ENCODE measurements at regions not wholly inside any gene's neighbourhood (a gene's known extent, or its start where the extent isn't known, plus 50 kb on each side); places are given as distances from the start of the nearest gene placed in this dataset.
A peak's percentile ranks its signal among the peaks of the same experiment; 100 is the strongest.

- Histone ChIP-seq H3K9me3 (no peaks in the 10 kb centered on the region), H3K27me3 (no peaks in the 10 kb centered on the region), H3K4me1 (no peaks in the 10 kb centered on the region), H3K36me3 (no peaks in the 10 kb centered on the region), H3K4me3 (no peak overlapping the region), H3K27ac (no peak overlapping the region)
- no peak for DNase-seq (ENCODE audit: low spot score in 2 of 2)
- TF ChIP-seq EP300 (IDR thresholded peaks at IDR 0.05) (no peak), CTCF (IDR thresholded peaks at IDR 0.05) (no peak), POLR2A (IDR thresholded peaks at IDR 0.05) (no peak)
- 78 to 79% methylated on average over 2 of the region's 2 CpGs for WGBS, 2 donors
These were observed 152.9 kb downstream of the ARL4C start for GRCh38 chr2:234344012-234344411.

- DNase-seq (ENCODE audit: low spot score in 2 of 2): no peak
- Histone ChIP-seq H3K4me3 (no peak overlapping the region), H3K27ac (no peak overlapping the region), H3K9me3 (no peaks in the 10 kb centered on the region), H3K36me3 (no peaks in the 10 kb centered on the region), H3K27me3 (no peaks in the 10 kb centered on the region), H3K4me1 (no peaks in the 10 kb centered on the region)
- WGBS, 2 donors: 85 to 89% methylated on average over 1 of the region's 1 CpG
- no peak for TF ChIP-seq EP300 (IDR thresholded peaks at IDR 0.05)
- no peak for TF ChIP-seq POLR2A (IDR thresholded peaks at IDR 0.05)
- TF ChIP-seq CTCF (IDR thresholded peaks at IDR 0.05): no peak
These were observed 153.5 kb downstream of the ARL4C start for GRCh38 chr2:234343372-234343771.

- no peaks in the 10 kb centered on the region for H3K4me1 ChIP-seq
- TF ChIP-seq POLR2A (IDR thresholded peaks at IDR 0.05) (no peak), EP300 (IDR thresholded peaks at IDR 0.05) (no peak), CTCF (IDR thresholded peaks at IDR 0.05) (no peak)
- no peak for DNase-seq (ENCODE audit: low spot score in 2 of 2)
- no peaks in the 10 kb centered on the region for H3K9me3 ChIP-seq
- WGBS, 2 donors: 84 to 85% methylated on average over 11 of the region's 11 CpGs
- no peaks in the 10 kb centered on the region for H3K27me3 ChIP-seq
- H3K36me3 ChIP-seq: no peaks in the 10 kb centered on the region
- H3K27ac ChIP-seq: no peak overlapping the region
- no peak overlapping the region for H3K4me3 ChIP-seq
These were observed 155.4 kb downstream of the ARL4C start for GRCh38 chr2:234341306-234341985.

GRCh38 chr2:234339501-234339900 lies 157.4 kb downstream of the ARL4C start:
- Histone ChIP-seq H3K4me3 (no peak overlapping the region), H3K9me3 (no peaks in the 10 kb centered on the region), H3K4me1 (peaks cover 0 to 17% (median 4%) of the 10 kb centered on the region in 4 donors), H3K36me3 (no peaks in the 10 kb centered on the region), H3K27ac (no peak overlapping the region), H3K27me3 (no peaks in the 10 kb centered on the region)
- no peak for DNase-seq (ENCODE audit: low spot score in 2 of 2)
- WGBS, 2 donors: 86 to 94% methylated on average over 5 of the region's 5 CpGs
- TF ChIP-seq EP300 (IDR thresholded peaks at IDR 0.05) (peak in 1 of 2 donors; percentile 39), CTCF (IDR thresholded peaks at IDR 0.05) (no peak), POLR2A (IDR thresholded peaks at IDR 0.05) (no peak)

GRCh38 chr2:234339011-234339410 lies 157.9 kb downstream of the ARL4C start:
- 77 to 92% methylated on average over 2 of the region's 2 CpGs for WGBS, 2 donors
- TF ChIP-seq CTCF (IDR thresholded peaks at IDR 0.05) (no peak), EP300 (IDR thresholded peaks at IDR 0.05) (no peak), POLR2A (IDR thresholded peaks at IDR 0.05) (no peak)
- Histone ChIP-seq H3K4me3 (no peak overlapping the region), H3K9me3 (no peaks in the 10 kb centered on the region), H3K4me1 (peaks cover 0 to 21% (median 4%) of the 10 kb centered on the region in 4 donors), H3K27me3 (no peaks in the 10 kb centered on the region), H3K36me3 (no peaks in the 10 kb centered on the region), H3K27ac (no peak overlapping the region)
- no peak for DNase-seq (ENCODE audit: low spot score in 2 of 2)
